K562 (cell line): ENCODE measurements at regions not wholly inside any gene's neighbourhood (a gene's known extent, or its start where the extent isn't known, plus 50 kb on each side); places are given as distances from the start of the nearest gene placed in this dataset.

Experiments
- ATAC-seq: fragments of 200-7000 bp; cut with Tn5 transposase; 3 replicates; pipeline ENCODE4 v1.9.1; 2020; ENCODE audit warnings: moderate library complexity
- BruUV-seq: library from RNA; stranded (reverse); fragments of 400-500 nt; replicated peaks from 2 replicates; lab custom pipeline; 2021; lab: Mats Ljungman, UMichigan
- CTCF ChIA-PET: fragments of 300-600 bp; formaldehyde crosslinking; extraction: SDS; loops from one replicate; lab custom pipeline; 2021; ENCODE audit warnings: low intra/inter-chr PET ratio; lab: Yijun Ruan, JAX
- POLR2A ChIA-PET: fragments of 300-600, 350-650 bp; sonication (Branson Sonifier 250); formaldehyde crosslinking; extraction: SDS; loops from one replicate; lab custom pipeline; 2021; ENCODE audit warnings: antibody characterized with exemption, inconsistent platforms; lab: Yijun Ruan, JAX
- DNase-seq, 4 experiments: peaks; one replicate each; pipeline versions ENCODE4 v3.0.0 to v3.0.0-alpha.2; 2011 to 2018; ENCODE audit warnings: low spot score in 3 of 4, mixed read lengths in 3 of 4; ENCODE audit errors: extremely low read depth in 1 of 4
- FAIRE-seq: peaks from 2 replicates; lab custom pipeline; 2011; peaks lifted over from hg19 to GRCh38; lab: Jason Lieb, UNC
- H2AFZ ChIP-seq: 2 replicates; pipeline ENCODE4 v1.6.0; 2011; ENCODE audit warnings: low read depth, low read length, control low read depth, inconsistent platforms
- H3K27ac ChIP-seq: fragments of 200-600 bp; 3 replicates; pipeline ENCODE4 v1.8.0; 2011; ENCODE audit warnings: low read depth, mild to moderate bottlenecking, control low read depth, inconsistent platforms, low read length, moderate library complexity, mixed read lengths; ENCODE audit errors: extremely low read depth
- H3K27me3 ChIP-seq, 2 experiments: fragments of 300-600 bp in 1 of 2; 2 replicates in 1 of 2; 3 replicates in 1 of 2; pipeline versions ENCODE4 v1.6.0 to v1.8.0; 2011; ENCODE audit warnings: inconsistent platforms in 2 of 2, low read length in 2 of 2, mild to moderate bottlenecking in 1 of 2, mixed read lengths in 1 of 2, moderate library complexity in 1 of 2; ENCODE audit not compliant: control insufficient read depth in 2 of 2, insufficient read depth in 2 of 2
- H3K36me3 ChIP-seq: fragments of 300-600 bp; 3 replicates; pipeline ENCODE4 v1.8.0; 2011; ENCODE audit warnings: mild to moderate bottlenecking, low read length, inconsistent platforms; ENCODE audit not compliant: control insufficient read depth, insufficient read depth
- H3K4me1 ChIP-seq, 2 experiments: fragments of 200-600 bp in 1 of 2; replicated peaks in 1 of 2; 2 replicates in 1 of 2; 3 replicates in 1 of 2; pipeline versions ENCODE4 v1.5.1 to v1.8.0; 2011; ENCODE audit warnings: inconsistent platforms in 2 of 2, low read length in 2 of 2, mild to moderate bottlenecking in 1 of 2, mixed read lengths in 1 of 2, moderate library complexity in 1 of 2; ENCODE audit not compliant: control insufficient read depth in 2 of 2, insufficient read depth in 2 of 2
- H3K4me2 ChIP-seq: 2 replicates; pipeline ENCODE4 v1.6.1; 2011; ENCODE audit warnings: low read length, control low read depth, inconsistent platforms, mixed read lengths; ENCODE audit not compliant: insufficient read depth
- H3K4me3 ChIP-seq: fragments of 200-600 bp; sonication (generic), shearing (Covaris generic); 2 replicates; pipeline ENCODE4 v1.5.1; 2016; ENCODE audit warnings: control low read depth, inconsistent platforms
- H3K79me2 ChIP-seq: fragments of 200-600 bp; 3 replicates; pipeline ENCODE4 v1.8.0; 2011; ENCODE audit warnings: low read length, inconsistent platforms; ENCODE audit not compliant: control insufficient read depth, insufficient read depth
- H3K9ac ChIP-seq, 2 experiments: 2 replicates each; pipeline versions ENCODE4 v1.6.0 to v1.6.1; 2011; ENCODE audit warnings: low read depth in 2 of 2, low read length in 2 of 2, control low read depth in 1 of 2, inconsistent platforms in 1 of 2, mild to moderate bottlenecking in 1 of 2, mixed read lengths in 1 of 2; ENCODE audit not compliant: insufficient read depth in 1 of 2
- H3K9me1 ChIP-seq: one replicate; pipeline ENCODE4 v1.6.0; 2011; ENCODE audit warnings: inconsistent platforms, mild to moderate bottlenecking, low read length, moderate library complexity; ENCODE audit not compliant: control insufficient read depth, insufficient read depth
- H3K9me3 ChIP-seq: replicated peaks from 2 replicates; pipeline ENCODE4 v1.5.1; 2011; ENCODE audit warnings: low read depth, low read length, inconsistent platforms; ENCODE audit not compliant: control insufficient read depth, insufficient read depth
- H4K20me1 ChIP-seq: replicated peaks from 2 replicates; pipeline ENCODE4 v1.6.1; 2011; ENCODE audit warnings: low read length, inconsistent platforms, mixed read lengths; ENCODE audit not compliant: control insufficient read depth, insufficient read depth
- CBX8 ChIP-seq: fragments of 200-600 bp; sonication (generic); IDR thresholded peaks from 2 replicates; pipeline ENCODE4 v1.6.1; 2012; ENCODE audit warnings: borderline replicate concordance, mixed run types, low read depth, mild to moderate bottlenecking, moderate library complexity, mixed read lengths, low read length, control low read depth, inconsistent platforms; ENCODE audit not compliant: poor library complexity, severe bottlenecking; ENCODE audit errors: extremely low read depth
- CEBPG ChIP-seq, 3 experiments: fragments of 200-800 bp in 1 of 3; sonication (Bioruptor generic) in 1 of 3; sonication (generic) in 1 of 3; formaldehyde crosslinking in 1 of 3; IDR thresholded peaks in 2 of 3; conservative IDR thresholded peaks in 1 of 3; 2 replicates each; pipeline versions ENCODE4 v1.6.1 to v1.8.0; 2016 to 2022; ENCODE audit warnings: missing compliant biosample characterization in 2 of 3, missing genetic modification characterization in 2 of 3, mild to moderate bottlenecking in 1 of 3, missing genetic modification reagents in 1 of 3
- CHD2 ChIP-seq: IDR thresholded peaks from 2 replicates; pipeline ENCODE4 v1.6.1; 2011; ENCODE audit warnings: low read depth, low read length
- GABPB2 ChIP-seq: fragments of 250-450 bp; sonication (Bioruptor Pico); conservative IDR thresholded peaks from 2 replicates; pipeline ENCODE4 v1.5.1; 2021; ENCODE audit warnings: mild to moderate bottlenecking
- HCFC1 ChIP-seq: IDR thresholded peaks from 2 replicates; pipeline ENCODE4 v1.6.1; 2012; ENCODE audit warnings: low read depth, low read length, improper control_type of control experiment
- HDGF ChIP-seq: fragments of 450-650 bp; IDR thresholded peaks from 2 replicates; pipeline ENCODE4 v1.6.1; 2016
- HSF4 ChIP-seq: fragments of 250-450 bp; sonication (Bioruptor Pico); IDR thresholded peaks from 2 replicates; pipeline ENCODE4 v2.1.2; 2022; ENCODE audit warnings: mild to moderate bottlenecking, moderate library complexity, borderline replicate concordance
- PML ChIP-seq: IDR thresholded peaks from 2 replicates; pipeline ENCODE4 v1.6.1; 2012; ENCODE audit warnings: low read length, inconsistent platforms
- RUNX1 ChIP-seq: sonication (generic); IDR thresholded peaks from 2 replicates; pipeline ENCODE4 v1.6.1; 2016; ENCODE audit warnings: antibody characterized with exemption, low read depth
- SNAPC5 ChIP-seq: fragments of 250-450 bp; sonication (Bioruptor Pico); IDR thresholded peaks from 2 replicates; pipeline ENCODE4 v1.8.0; 2021; ENCODE audit warnings: moderate library complexity, mild to moderate bottlenecking, inconsistent platforms
- STAT5B ChIP-seq: fragments of 250-450 bp; sonication (Bioruptor Pico); IDR thresholded peaks from 2 replicates; pipeline ENCODE4 v1.8.0; 2021; ENCODE audit warnings: mild to moderate bottlenecking, inconsistent platforms
- TAF1 ChIP-seq: IDR thresholded peaks from 2 replicates; pipeline ENCODE4 v1.6.1; 2011; ENCODE audit warnings: mild to moderate bottlenecking, low read length, moderate library complexity; ENCODE audit not compliant: insufficient read depth, control insufficient read depth, severe bottlenecking; ENCODE audit errors: extremely low read depth
- XRCC4 ChIP-seq: IDR thresholded peaks from one replicate; pipeline ENCODE4 v1.6.1; 2011; ENCODE audit not compliant: insufficient read depth, insufficient read length; ENCODE audit errors: extremely low read depth
- WGBS: fragments of 100-300 bp; shearing (Covaris generic); methylation state at CpG from one replicate; pipeline ENCODE4 v1.1.6; 2016; ENCODE audit warnings: low coverage, mixed read lengths; ENCODE audit not compliant: insufficient coverage; ENCODE audit errors: missing lambda C conversion rate; 5-methylcytosine and 5-hydroxymethylcytosine counted together
- in situ Hi-C: fragments of 300-500 bp; cut with MboI; formaldehyde crosslinking; loops from 4 replicates; pipeline ENCODE4 v1.15.0; 2018; ENCODE audit warnings: inconsistent platforms, mixed read lengths
- intact Hi-C: fragments of 100-400 bp; cut with micrococcal nuclease; formaldehyde crosslinking; loops from 2 replicates; pipeline ENCODE4 v1.14.2; 2022
- TF ChIP-seq, protein P1 (sequence below): fragments of 450-650 bp; formaldehyde crosslinking; IDR thresholded peaks from 2 replicates; pipeline ENCODE4 v1.4.0; 2020; ENCODE audit warnings: mild to moderate bottlenecking
- TF ChIP-seq, protein P2 (sequence below): fragments of 450-650 bp; IDR thresholded peaks from one replicate; pipeline ENCODE4 v1.6.1; 2018; ENCODE audit warnings: mild to moderate bottlenecking, moderate library complexity; ENCODE audit not compliant: partially characterized antibody
- TF ChIP-seq, protein P3 (sequence below), 3 experiments: IDR thresholded peaks in 2 of 3; conservative IDR thresholded peaks in 1 of 3; 2 replicates each; pipeline ENCODE4 v1.5.1; 2011 to 2012; ENCODE audit warnings: low read length in 3 of 3, mild to moderate bottlenecking in 3 of 3, control low read depth in 2 of 3, improper control_type of control experiment in 1 of 3, inconsistent platforms in 1 of 3, low read depth in 1 of 3, mixed read lengths in 1 of 3, moderate library complexity in 1 of 3; ENCODE audit not compliant: insufficient read depth in 2 of 3

DNA sequence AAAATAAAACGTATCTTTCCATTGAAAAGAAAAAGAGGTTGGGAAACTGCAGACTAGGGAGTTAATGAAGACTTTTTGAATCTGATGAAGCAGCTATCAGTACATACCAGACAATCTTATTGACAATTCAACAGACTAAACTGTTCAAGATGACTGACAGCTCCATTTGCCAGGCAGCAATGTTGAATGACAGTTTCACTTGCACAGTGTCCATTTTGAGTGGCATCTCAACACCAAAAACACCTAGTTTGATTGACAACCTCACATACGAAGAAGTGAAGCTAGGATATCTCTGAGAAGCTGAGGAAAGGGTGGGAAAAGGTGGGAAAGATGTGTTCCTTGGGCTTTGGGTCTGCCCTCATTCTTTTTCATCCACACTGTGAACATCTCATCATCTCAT lies 315.0 kb upstream of the SYT4 start (continued):
- TF ChIP-seq HDGF, result no peak
- no peak for TF ChIP-seq CBX8
- TF ChIP-seq XRCC4, result no peak
- no peak for TF ChIP-seq HCFC1
- TF ChIP-seq, protein P1, sequence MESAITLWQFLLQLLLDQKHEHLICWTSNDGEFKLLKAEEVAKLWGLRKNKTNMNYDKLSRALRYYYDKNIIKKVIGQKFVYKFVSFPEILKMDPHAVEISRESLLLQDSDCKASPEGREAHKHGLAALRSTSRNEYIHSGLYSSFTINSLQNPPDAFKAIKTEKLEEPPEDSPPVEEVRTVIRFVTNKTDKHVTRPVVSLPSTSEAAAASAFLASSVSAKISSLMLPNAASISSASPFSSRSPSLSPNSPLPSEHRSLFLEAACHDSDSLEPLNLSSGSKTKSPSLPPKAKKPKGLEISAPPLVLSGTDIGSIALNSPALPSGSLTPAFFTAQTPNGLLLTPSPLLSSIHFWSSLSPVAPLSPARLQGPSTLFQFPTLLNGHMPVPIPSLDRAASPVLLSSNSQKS (CRISPR knock-in tag), result no peak

- no peak overlapping the region for H2AFZ ChIP-seq
- ChIA-PET POLR2A (no interaction called here), CTCF (interaction anchor here (0.8 kb wide), 1 partner anchor 1479 kb away, joined by 5 read pairs; no protein-coding TSS in a partner anchor)
- H3K79me2 ChIP-seq, result no peaks in the 10 kb centered on the region
- DNase-seq (peak in 2 of 4 experiments; percentile 1 to 2), FAIRE-seq (no peak), ATAC-seq (peak; percentile 49; the same call in 1 of the 3 replicates)
- H3K9ac ChIP-seq, result no peak overlapping the region
- in situ Hi-C loops (no loop called here), intact Hi-C loops (loop anchor here (5.0 kb wide), 1 partner anchor 1544 kb away; no protein-coding TSS in a partner anchor)
- no peaks in the 10 kb centered on the region for H3K27me3 ChIP-seq
- no peaks in the 10 kb centered on the region for H3K9me1 ChIP-seq
- H3K27ac ChIP-seq, result no peak overlapping the region
- no peaks in the 10 kb centered on the region for H3K4me1 ChIP-seq
- no TSS peak for BruUV-seq
- H4K20me1 ChIP-seq, result no peaks in the 10 kb centered on the region
- no peaks in the 10 kb centered on the region for H3K9me3 ChIP-seq
- no peak overlapping the region for H3K4me3 ChIP-seq
- no peaks in the 10 kb centered on the region for H3K36me3 ChIP-seq
- no peak overlapping the region for H3K4me2 ChIP-seq
- 0% methylated on average over 2 of the region's 3 CpGs for WGBS
- TF ChIP-seq PML (no peak), CEBPG (CRISPR knock-in tag; IDR thresholded peaks at IDR 0.05) (no peak), CEBPG (tag; conservative IDR thresholded peaks at IDR 0.05 in 1 of 2, IDR thresholded peaks at IDR 0.05 in 1 of 2) (no peak), RUNX1 (no peak), TAF1 (no peak), HSF4 (CRISPR knock-in tag) (no peak), STAT5B (CRISPR knock-in tag) (no peak), GABPB2 (CRISPR knock-in tag) (no peak), SNAPC5 (CRISPR knock-in tag) (no peak), CHD2 (no peak)
- TF ChIP-seq, protein P2, sequence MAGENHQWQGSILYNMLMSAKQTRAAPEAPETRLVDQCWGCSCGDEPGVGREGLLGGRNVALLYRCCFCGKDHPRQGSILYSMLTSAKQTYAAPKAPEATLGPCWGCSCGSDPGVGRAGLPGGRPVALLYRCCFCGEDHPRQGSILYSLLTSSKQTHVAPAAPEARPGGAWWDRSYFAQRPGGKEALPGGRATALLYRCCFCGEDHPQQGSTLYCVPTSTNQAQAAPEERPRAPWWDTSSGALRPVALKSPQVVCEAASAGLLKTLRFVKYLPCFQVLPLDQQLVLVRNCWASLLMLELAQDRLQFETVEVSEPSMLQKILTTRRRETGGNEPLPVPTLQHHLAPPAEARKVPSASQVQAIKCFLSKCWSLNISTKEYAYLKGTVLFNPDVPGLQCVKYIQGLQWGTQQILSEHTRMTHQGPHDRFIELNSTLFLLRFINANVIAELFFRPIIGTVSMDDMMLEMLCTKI, result no peak
- TF ChIP-seq, protein P3, sequence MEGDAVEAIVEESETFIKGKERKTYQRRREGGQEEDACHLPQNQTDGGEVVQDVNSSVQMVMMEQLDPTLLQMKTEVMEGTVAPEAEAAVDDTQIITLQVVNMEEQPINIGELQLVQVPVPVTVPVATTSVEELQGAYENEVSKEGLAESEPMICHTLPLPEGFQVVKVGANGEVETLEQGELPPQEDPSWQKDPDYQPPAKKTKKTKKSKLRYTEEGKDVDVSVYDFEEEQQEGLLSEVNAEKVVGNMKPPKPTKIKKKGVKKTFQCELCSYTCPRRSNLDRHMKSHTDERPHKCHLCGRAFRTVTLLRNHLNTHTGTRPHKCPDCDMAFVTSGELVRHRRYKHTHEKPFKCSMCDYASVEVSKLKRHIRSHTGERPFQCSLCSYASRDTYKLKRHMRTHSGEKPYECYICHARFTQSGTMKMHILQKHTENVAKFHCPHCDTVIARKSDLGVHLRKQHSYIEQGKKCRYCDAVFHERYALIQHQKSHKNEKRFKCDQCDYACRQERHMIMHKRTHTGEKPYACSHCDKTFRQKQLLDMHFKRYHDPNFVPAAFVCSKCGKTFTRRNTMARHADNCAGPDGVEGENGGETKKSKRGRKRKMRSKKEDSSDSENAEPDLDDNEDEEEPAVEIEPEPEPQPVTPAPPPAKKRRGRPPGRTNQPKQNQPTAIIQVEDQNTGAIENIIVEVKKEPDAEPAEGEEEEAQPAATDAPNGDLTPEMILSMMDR (IDR thresholded peaks at IDR 0.05 in 2 of 3, conservative IDR thresholded peaks at IDR 0.05 in 1 of 3; ENCODE audit: insufficient read depth in 2 of 3, low read depth in 1 of 3, low read length in 3 of 3), result peak in 1 of 3 experiments; percentile 35; a peak in 2 of 6 replicates
Measured at GRCh38 chr18:43596105-43596712, 318.9 kb upstream of the SYT4 start.
